SK-N-SH (cell line): ENCODE measurements at regions not wholly inside any gene's neighbourhood (a gene's known extent, or its start where the extent isn't known, plus 50 kb on each side); places are given as distances from the start of the nearest gene placed in this dataset.

ENCODE experiments used
- EP300 ChIP-seq, 2 experiments: IDR thresholded peaks; 2 replicates each; pipeline versions ENCODE4 v1.4.0 to v1.6.1; 2012; ENCODE audit warnings: borderline replicate concordance in 1 of 2, low read depth in 1 of 2, low read length in 1 of 2
- FOXM1 ChIP-seq: IDR thresholded peaks from 2 replicates; pipeline ENCODE4 v1.4.0; 2012; ENCODE audit warnings: low read depth, mild to moderate bottlenecking
- JUND ChIP-seq: IDR thresholded peaks from 2 replicates; pipeline ENCODE4 v1.4.0; 2012
- POLR2AphosphoS5 ChIP-seq: IDR thresholded peaks from 2 replicates; pipeline ENCODE4 v1.6.1; 2012; ENCODE audit warnings: low read depth, low read length
- RXRA ChIP-seq: IDR thresholded peaks from 2 replicates; pipeline ENCODE4 v1.4.0; 2012; ENCODE audit warnings: low read depth, mild to moderate bottlenecking, borderline replicate concordance
- SMC3 ChIP-seq: IDR thresholded peaks from 2 replicates; pipeline ENCODE4 v1.6.1; 2012; ENCODE audit warnings: low read depth, low read length, improper control_type of control experiment
- TAF1 ChIP-seq: IDR thresholded peaks from 2 replicates; pipeline ENCODE4 v1.6.1; 2012; ENCODE audit warnings: low read depth, mild to moderate bottlenecking, low read length, moderate library complexity, borderline replicate concordance
- TF ChIP-seq, protein P1 (sequence below): fragments of 200-600 bp; sonication (generic); IDR thresholded peaks from 2 replicates; pipeline ENCODE4 v1.6.1; 2017; ENCODE audit warnings: antibody characterized with exemption, mild to moderate bottlenecking, moderate library complexity
- TF ChIP-seq, protein P2 (sequence below): IDR thresholded peaks from 2 replicates; pipeline ENCODE4 v1.4.0; 2012; ENCODE audit warnings: low read depth, borderline replicate concordance
- TF ChIP-seq, protein P3 (sequence below): IDR thresholded peaks from 2 replicates; pipeline ENCODE4 v1.4.0; 2012; ENCODE audit warnings: low read depth, borderline replicate concordance
- TF ChIP-seq, protein P4 (sequence below): IDR thresholded peaks from 2 replicates; pipeline ENCODE4 v1.6.1; 2012; ENCODE audit warnings: mild to moderate bottlenecking, low read depth, low read length, moderate library complexity
- TF ChIP-seq, protein P5 (sequence below): IDR thresholded peaks from 2 replicates; pipeline ENCODE4; 2012

DNA sequence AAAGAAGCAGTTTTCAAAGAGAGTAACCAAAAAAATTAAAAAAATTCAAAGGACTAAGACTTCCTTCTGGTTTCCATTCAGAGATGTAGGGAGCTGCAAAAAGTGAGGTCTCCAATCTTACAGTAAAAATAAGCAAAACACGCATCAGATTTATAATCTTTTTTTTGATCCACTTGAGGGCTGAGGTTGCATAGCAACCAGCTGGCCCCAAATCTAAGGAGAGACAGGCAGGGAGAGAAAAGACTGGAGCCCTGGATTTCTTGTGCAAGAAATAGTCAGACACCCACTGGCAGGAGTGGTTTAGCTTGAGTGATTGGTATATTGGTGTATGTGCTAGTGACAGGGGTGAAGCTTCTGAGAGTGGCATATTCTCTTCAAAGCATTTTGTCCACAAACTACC lies 135.9 kb upstream of the FUT9 start:
- TF ChIP-seq, protein P1, sequence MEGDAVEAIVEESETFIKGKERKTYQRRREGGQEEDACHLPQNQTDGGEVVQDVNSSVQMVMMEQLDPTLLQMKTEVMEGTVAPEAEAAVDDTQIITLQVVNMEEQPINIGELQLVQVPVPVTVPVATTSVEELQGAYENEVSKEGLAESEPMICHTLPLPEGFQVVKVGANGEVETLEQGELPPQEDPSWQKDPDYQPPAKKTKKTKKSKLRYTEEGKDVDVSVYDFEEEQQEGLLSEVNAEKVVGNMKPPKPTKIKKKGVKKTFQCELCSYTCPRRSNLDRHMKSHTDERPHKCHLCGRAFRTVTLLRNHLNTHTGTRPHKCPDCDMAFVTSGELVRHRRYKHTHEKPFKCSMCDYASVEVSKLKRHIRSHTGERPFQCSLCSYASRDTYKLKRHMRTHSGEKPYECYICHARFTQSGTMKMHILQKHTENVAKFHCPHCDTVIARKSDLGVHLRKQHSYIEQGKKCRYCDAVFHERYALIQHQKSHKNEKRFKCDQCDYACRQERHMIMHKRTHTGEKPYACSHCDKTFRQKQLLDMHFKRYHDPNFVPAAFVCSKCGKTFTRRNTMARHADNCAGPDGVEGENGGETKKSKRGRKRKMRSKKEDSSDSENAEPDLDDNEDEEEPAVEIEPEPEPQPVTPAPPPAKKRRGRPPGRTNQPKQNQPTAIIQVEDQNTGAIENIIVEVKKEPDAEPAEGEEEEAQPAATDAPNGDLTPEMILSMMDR: no peak
- TF ChIP-seq RXRA: no peak
- TF ChIP-seq, protein P2, sequence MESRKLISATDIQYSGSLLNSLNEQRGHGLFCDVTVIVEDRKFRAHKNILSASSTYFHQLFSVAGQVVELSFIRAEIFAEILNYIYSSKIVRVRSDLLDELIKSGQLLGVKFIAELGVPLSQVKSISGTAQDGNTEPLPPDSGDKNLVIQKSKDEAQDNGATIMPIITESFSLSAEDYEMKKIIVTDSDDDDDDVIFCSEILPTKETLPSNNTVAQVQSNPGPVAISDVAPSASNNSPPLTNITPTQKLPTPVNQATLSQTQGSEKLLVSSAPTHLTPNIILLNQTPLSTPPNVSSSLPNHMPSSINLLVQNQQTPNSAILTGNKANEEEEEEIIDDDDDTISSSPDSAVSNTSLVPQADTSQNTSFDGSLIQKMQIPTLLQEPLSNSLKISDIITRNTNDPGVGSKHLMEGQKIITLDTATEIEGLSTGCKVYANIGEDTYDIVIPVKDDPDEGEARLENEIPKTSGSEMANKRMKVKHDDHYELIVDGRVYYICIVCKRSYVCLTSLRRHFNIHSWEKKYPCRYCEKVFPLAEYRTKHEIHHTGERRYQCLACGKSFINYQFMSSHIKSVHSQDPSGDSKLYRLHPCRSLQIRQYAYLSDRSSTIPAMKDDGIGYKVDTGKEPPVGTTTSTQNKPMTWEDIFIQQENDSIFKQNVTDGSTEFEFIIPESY: no peak
- TF ChIP-seq, protein P3, sequence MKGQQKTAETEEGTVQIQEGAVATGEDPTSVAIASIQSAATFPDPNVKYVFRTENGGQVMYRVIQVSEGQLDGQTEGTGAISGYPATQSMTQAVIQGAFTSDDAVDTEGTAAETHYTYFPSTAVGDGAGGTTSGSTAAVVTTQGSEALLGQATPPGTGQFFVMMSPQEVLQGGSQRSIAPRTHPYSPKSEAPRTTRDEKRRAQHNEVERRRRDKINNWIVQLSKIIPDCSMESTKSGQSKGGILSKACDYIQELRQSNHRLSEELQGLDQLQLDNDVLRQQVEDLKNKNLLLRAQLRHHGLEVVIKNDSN: no peak
- TF ChIP-seq, protein P4, sequence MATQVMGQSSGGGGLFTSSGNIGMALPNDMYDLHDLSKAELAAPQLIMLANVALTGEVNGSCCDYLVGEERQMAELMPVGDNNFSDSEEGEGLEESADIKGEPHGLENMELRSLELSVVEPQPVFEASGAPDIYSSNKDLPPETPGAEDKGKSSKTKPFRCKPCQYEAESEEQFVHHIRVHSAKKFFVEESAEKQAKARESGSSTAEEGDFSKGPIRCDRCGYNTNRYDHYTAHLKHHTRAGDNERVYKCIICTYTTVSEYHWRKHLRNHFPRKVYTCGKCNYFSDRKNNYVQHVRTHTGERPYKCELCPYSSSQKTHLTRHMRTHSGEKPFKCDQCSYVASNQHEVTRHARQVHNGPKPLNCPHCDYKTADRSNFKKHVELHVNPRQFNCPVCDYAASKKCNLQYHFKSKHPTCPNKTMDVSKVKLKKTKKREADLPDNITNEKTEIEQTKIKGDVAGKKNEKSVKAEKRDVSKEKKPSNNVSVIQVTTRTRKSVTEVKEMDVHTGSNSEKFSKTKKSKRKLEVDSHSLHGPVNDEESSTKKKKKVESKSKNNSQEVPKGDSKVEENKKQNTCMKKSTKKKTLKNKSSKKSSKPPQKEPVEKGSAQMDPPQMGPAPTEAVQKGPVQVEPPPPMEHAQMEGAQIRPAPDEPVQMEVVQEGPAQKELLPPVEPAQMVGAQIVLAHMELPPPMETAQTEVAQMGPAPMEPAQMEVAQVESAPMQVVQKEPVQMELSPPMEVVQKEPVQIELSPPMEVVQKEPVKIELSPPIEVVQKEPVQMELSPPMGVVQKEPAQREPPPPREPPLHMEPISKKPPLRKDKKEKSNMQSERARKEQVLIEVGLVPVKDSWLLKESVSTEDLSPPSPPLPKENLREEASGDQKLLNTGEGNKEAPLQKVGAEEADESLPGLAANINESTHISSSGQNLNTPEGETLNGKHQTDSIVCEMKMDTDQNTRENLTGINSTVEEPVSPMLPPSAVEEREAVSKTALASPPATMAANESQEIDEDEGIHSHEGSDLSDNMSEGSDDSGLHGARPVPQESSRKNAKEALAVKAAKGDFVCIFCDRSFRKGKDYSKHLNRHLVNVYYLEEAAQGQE: no peak
- no peak for TF ChIP-seq POLR2AphosphoS5
- no peak for TF ChIP-seq SMC3
- TF ChIP-seq TAF1: no peak
- no peak for TF ChIP-seq EP300 (IDR thresholded peaks at IDR 0.05; ENCODE audit: borderline replicate concordance in 1 of 2, low read depth in 1 of 2, low read length in 1 of 2)
- TF ChIP-seq JUND: no peak
- no peak for TF ChIP-seq FOXM1
- TF ChIP-seq, protein P5, sequence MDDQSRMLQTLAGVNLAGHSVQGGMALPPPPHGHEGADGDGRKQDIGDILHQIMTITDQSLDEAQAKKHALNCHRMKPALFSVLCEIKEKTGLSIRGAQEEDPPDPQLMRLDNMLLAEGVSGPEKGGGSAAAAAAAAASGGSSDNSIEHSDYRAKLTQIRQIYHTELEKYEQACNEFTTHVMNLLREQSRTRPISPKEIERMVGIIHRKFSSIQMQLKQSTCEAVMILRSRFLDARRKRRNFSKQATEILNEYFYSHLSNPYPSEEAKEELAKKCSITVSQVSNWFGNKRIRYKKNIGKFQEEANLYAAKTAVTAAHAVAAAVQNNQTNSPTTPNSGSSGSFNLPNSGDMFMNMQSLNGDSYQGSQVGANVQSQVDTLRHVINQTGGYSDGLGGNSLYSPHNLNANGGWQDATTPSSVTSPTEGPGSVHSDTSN: no peak
